PC-9 (cell line): ENCODE measurements at regions not wholly inside any gene's neighbourhood (a gene's known extent, or its start where the extent isn't known, plus 50 kb on each side); places are given as distances from the start of the nearest gene placed in this dataset.

Source experiments
- BruUV-seq: library from RNA; stranded (reverse); fragments of 400-500 nt; replicated peaks from 2 replicates; lab custom pipeline; 2021; lab: Mats Ljungman, UMichigan
- CTCF ChIA-PET: fragments of 300-600 bp; sonication (Branson Sonifier 250); formaldehyde crosslinking; loops from one replicate; lab custom pipeline; 2022; ENCODE audit warnings: antibody characterized with exemption; lab: Charles Lee
- POLR2A ChIA-PET: fragments of 300-600 bp; sonication (Branson Sonifier 250); formaldehyde crosslinking; loops from one replicate; lab custom pipeline; 2022; ENCODE audit warnings: antibody characterized with exemption; ENCODE audit not compliant: unreplicated experiment; lab: Charles Lee
- DNase-seq, 2 experiments: peaks; one replicate each; pipeline versions ENCODE4 v3.0.0 to v3.0.0-alpha.2; 2015 to 2022; ENCODE audit warnings: mixed read lengths in 1 of 2
- H2AFZ ChIP-seq: fragments of 200-600 bp; sonication (generic); 2 replicates; pipeline ENCODE4 v1.8.1; 2017; ENCODE audit warnings: antibody characterized with exemption
- H3F3A ChIP-seq: fragments of 200-600 bp; sonication (generic); 2 replicates; pipeline ENCODE4 v1.8.1; 2017; ENCODE audit warnings: antibody characterized with exemption, mild to moderate bottlenecking, low read depth; ENCODE audit not compliant: insufficient read depth
- H3K27ac ChIP-seq: fragments of 200-600 bp; sonication (generic); 2 replicates; pipeline ENCODE4 v1.6.1; 2016; ENCODE audit warnings: mixed run types
- H3K27me3 ChIP-seq: fragments of 200-600 bp; sonication (generic); 2 replicates; pipeline ENCODE4 v1.6.1; 2016; ENCODE audit warnings: low read depth, mixed run types; ENCODE audit not compliant: insufficient read depth
- H3K36me3 ChIP-seq: fragments of 200-600 bp; sonication (generic); 2 replicates; pipeline ENCODE4 v1.6.1; 2016; ENCODE audit warnings: low read depth, mixed run types
- H3K4me1 ChIP-seq: fragments of 200-600 bp; sonication (generic); replicated peaks from 2 replicates; pipeline ENCODE4 v1.6.1; 2016; ENCODE audit warnings: mixed run types; ENCODE audit not compliant: insufficient read depth
- H3K4me2 ChIP-seq: fragments of 200-600 bp; sonication (generic); 2 replicates; pipeline ENCODE4 v1.6.1; 2017; ENCODE audit warnings: mixed run types
- H3K4me3 ChIP-seq: fragments of 200-600 bp; sonication (generic); 2 replicates; pipeline ENCODE4 v1.6.1; 2016; ENCODE audit warnings: mixed run types
- H3K79me2 ChIP-seq: fragments of 200-600 bp; sonication (generic); 2 replicates; pipeline ENCODE4 v1.6.1; 2017; ENCODE audit warnings: low read depth, mixed run types
- H3K9me2 ChIP-seq: fragments of 200-600 bp; sonication (generic); 2 replicates; pipeline ENCODE4 v1.8.1; 2017; ENCODE audit warnings: mild to moderate bottlenecking; ENCODE audit not compliant: insufficient read depth
- H3K9me3 ChIP-seq: fragments of 200-600 bp; sonication (generic); 2 replicates; pipeline ENCODE4 v1.8.1; 2016; ENCODE audit warnings: low read depth; ENCODE audit not compliant: insufficient read depth
- H4K20me1 ChIP-seq: fragments of 200-600 bp; sonication (generic); 2 replicates; pipeline ENCODE4 v1.8.1; 2017; ENCODE audit not compliant: insufficient read depth
- CTCF ChIP-seq: fragments of 200-600 bp; sonication (generic); conservative IDR thresholded peaks from 2 replicates; pipeline ENCODE4 v1.6.1; 2017; ENCODE audit warnings: mixed run types, antibody characterized with exemption, mild to moderate bottlenecking, moderate library complexity
- EZH2 ChIP-seq: fragments of 200-600 bp; sonication (generic); IDR thresholded peaks from 2 replicates; pipeline ENCODE4 v1.8.0; 2017; ENCODE audit warnings: antibody characterized with exemption, low read depth
- intact Hi-C: fragments of 100-400 bp; cut with micrococcal nuclease; formaldehyde crosslinking; loops from one replicate; pipeline ENCODE4 v1.10.0; 2022; ENCODE audit not compliant: unreplicated experiment

- Histone ChIP-seq H2AFZ (no peak overlapping the region), H3K4me1 (no peaks in the 10 kb centered on the region), H4K20me1 (no peaks in the 10 kb centered on the region), H3K27me3 (no peaks in the 10 kb centered on the region), H3K4me2 (no peak overlapping the region), H3K4me3 (no peak overlapping the region), H3K79me2 (no peaks in the 10 kb centered on the region), H3K27ac (no peak overlapping the region), H3F3A (no peaks in the 10 kb centered on the region), H3K9me2 (no peaks in the 10 kb centered on the region), H3K9me3 (no peaks in the 10 kb centered on the region), H3K36me3 (no peaks in the 10 kb centered on the region)
- ChIA-PET POLR2A (no interaction called here), CTCF (no interaction called here)
- TF ChIP-seq EZH2 (no peak), CTCF (no peak)
- intact Hi-C loops: no loop called here
- no TSS peak for BruUV-seq
- DNase-seq: no peak
These were observed 214.1 kb downstream of the ZBBX start for GRCh38 chr3:167166012-167166411.

GRCh38 chr3:167163580-167163979 lies 216.5 kb downstream of the ZBBX start:
- POLR2A ChIA-PET: no interaction called here

GRCh38 chr3:167162083-167162482 lies 218.0 kb downstream of the ZBBX start:
- Histone ChIP-seq H3K9me2 (no peaks in the 10 kb centered on the region), H3K27me3 (no peaks in the 10 kb centered on the region), H3K36me3 (no peaks in the 10 kb centered on the region), H3K79me2 (no peaks in the 10 kb centered on the region), H3K27ac (no peak overlapping the region), H3F3A (no peaks in the 10 kb centered on the region), H2AFZ (no peak overlapping the region), H3K4me2 (no peak overlapping the region), H3K9me3 (no peaks in the 10 kb centered on the region), H4K20me1 (no peaks in the 10 kb centered on the region), H3K4me3 (no peak overlapping the region), H3K4me1 (no peaks in the 10 kb centered on the region)
- CTCF ChIA-PET: no interaction called here
- POLR2A ChIA-PET: no interaction called here
- DNase-seq: no peak
- no TSS peak for BruUV-seq
- TF ChIP-seq CTCF: no peak
- no peak for TF ChIP-seq EZH2
- intact Hi-C loops: no loop called here

More at GRCh38 chr3:167163580-167163979, 216.5 kb downstream of the ZBBX start:
- no peak overlapping the region for H3K4me3 ChIP-seq
- H3K79me2 ChIP-seq: no peaks in the 10 kb centered on the region
- no TSS peak for BruUV-seq
- no peaks in the 10 kb centered on the region for H3K27me3 ChIP-seq
- CTCF ChIA-PET: no interaction called here
- H4K20me1 ChIP-seq: no peaks in the 10 kb centered on the region
- H3K9me3 ChIP-seq: no peaks in the 10 kb centered on the region
- TF ChIP-seq CTCF: no peak
- TF ChIP-seq EZH2: no peak
- no peak for DNase-seq
- no peaks in the 10 kb centered on the region for H3K4me1 ChIP-seq
- H3K4me2 ChIP-seq: no peak overlapping the region
- no peaks in the 10 kb centered on the region for H3K9me2 ChIP-seq
- H2AFZ ChIP-seq: no peak overlapping the region; the same call in 1 of the 2 replicates
- intact Hi-C loops: no loop called here
- no peak overlapping the region for H3K27ac ChIP-seq
- H3F3A ChIP-seq: no peaks in the 10 kb centered on the region
- no peaks in the 10 kb centered on the region for H3K36me3 ChIP-seq
